UCSD-AML1 (cell line): ENCODE measurements at regions not wholly inside any gene's neighbourhood (a gene's known extent, or its start where the extent isn't known, plus 50 kb on each side); places are given as distances from the start of the nearest gene placed in this dataset.
"Not testable (repeated sequence)": the region's sequence is repeated elsewhere in the genome, so short reads cannot be mapped to it uniquely, and the experiment has no call there.

Experiments used
- DNase-seq: peaks from one replicate; lab custom pipeline; 2025; ENCODE audit not compliant: unreplicated experiment; lab: John Stamatoyannopoulos, UW

GRCh38 chr4:4134368-4134767 is 92.4 kb downstream of the OTOP1 start:
- DNase-seq = not testable (repeated sequence)

GRCh38 chr4:4136621-4137020 is 90.1 kb downstream of the OTOP1 start:
- DNase-seq = not testable (repeated sequence)
